Panc1 (cell line): ENCODE measurements at regions not wholly inside any gene's neighbourhood (a gene's known extent, or its start where the extent isn't known, plus 50 kb on each side); places are given as distances from the start of the nearest gene placed in this dataset.

Experiments
- ATAC-seq: fragments of 200-7000 bp; cut with Tn5 transposase; 2 replicates; pipeline ENCODE4 v1.9.1; 2020; ENCODE audit warnings: mild to moderate bottlenecking, moderate library complexity
- BruUV-seq: library from RNA; stranded (reverse); fragments of 400-500 nt; replicated peaks from 2 replicates; lab custom pipeline; 2021; lab: Mats Ljungman, UMichigan
- CTCF ChIA-PET: fragments of 300-600 bp; sonication (Branson Sonifier 250); formaldehyde crosslinking; loops from one replicate; lab custom pipeline; 2022; ENCODE audit warnings: antibody characterized with exemption; lab: Charles Lee
- POLR2A ChIA-PET: fragments of 300-600 bp; sonication (Branson Sonifier 250); formaldehyde crosslinking; loops from one replicate; lab custom pipeline; 2022; ENCODE audit warnings: antibody characterized with exemption; lab: Charles Lee
- DNase-seq: peaks from one replicate; pipeline ENCODE4 v3.0.0-alpha.2; 2010; ENCODE audit warnings: low read depth, low spot score
- H3K27ac ChIP-seq: 2 replicates; pipeline ENCODE4 v1.5.1; 2011; ENCODE audit warnings: mild to moderate bottlenecking, low read length, inconsistent platforms
- H3K27me3 ChIP-seq: fragments of 200-500 bp; sonication (Bioruptor generic); 2 replicates; pipeline ENCODE4 v1.6.0; 2014; ENCODE audit warnings: low read length, inconsistent platforms; ENCODE audit not compliant: control insufficient read depth, insufficient read depth
- H3K36me3 ChIP-seq: fragments of 200-500 bp; sonication (Bioruptor generic); 2 replicates; pipeline ENCODE4 v1.5.1; 2014; ENCODE audit warnings: inconsistent platforms, mild to moderate bottlenecking, low read length, moderate library complexity; ENCODE audit not compliant: control insufficient read depth, insufficient read depth
- H3K4me1 ChIP-seq: 2 replicates; pipeline ENCODE4 v1.5.1; 2011; ENCODE audit warnings: inconsistent platforms, mild to moderate bottlenecking, low read length, moderate library complexity; ENCODE audit not compliant: control insufficient read depth, insufficient read depth
- H3K4me3 ChIP-seq, 2 experiments: 2 replicates each; pipeline ENCODE4 v1.5.1; 2011 to 2012; ENCODE audit warnings: low read depth in 2 of 2, low read length in 2 of 2, mild to moderate bottlenecking in 2 of 2, inconsistent platforms in 1 of 2, moderate library complexity in 1 of 2
- H3K9me3 ChIP-seq: fragments of 200-500 bp; sonication (Bioruptor generic); 2 replicates; pipeline ENCODE4 v1.5.1; 2014; ENCODE audit warnings: low read depth, mild to moderate bottlenecking, inconsistent platforms, low read length, moderate library complexity; ENCODE audit not compliant: control insufficient read depth, insufficient read depth
- CTCF ChIP-seq: fragments of 450-650 bp; IDR thresholded peaks from 2 replicates; pipeline ENCODE4 v1.5.1; 2017; ENCODE audit warnings: mild to moderate bottlenecking
- POLR2AphosphoS5 ChIP-seq: IDR thresholded peaks from 2 replicates; pipeline ENCODE4 v1.6.1; 2012; ENCODE audit warnings: mild to moderate bottlenecking, low read depth, low read length, moderate library complexity
- REST ChIP-seq, 2 experiments: IDR thresholded peaks; 2 replicates each; pipeline ENCODE4 v1.6.1; 2011 to 2012; ENCODE audit warnings: low read depth in 2 of 2, control low read depth in 1 of 2, low read length in 1 of 2, mild to moderate bottlenecking in 1 of 2, moderate library complexity in 1 of 2; ENCODE audit not compliant: insufficient read depth in 1 of 2
- SIN3A ChIP-seq: IDR thresholded peaks from 2 replicates; pipeline ENCODE4 v1.6.1; 2012; ENCODE audit warnings: low read depth, mild to moderate bottlenecking, low read length, moderate library complexity, borderline replicate concordance; ENCODE audit not compliant: insufficient read depth
- TCF7L2 ChIP-seq: IDR thresholded peaks from 2 replicates; pipeline ENCODE4 v1.6.1; 2011; ENCODE audit warnings: mild to moderate bottlenecking, low read depth, low read length, inconsistent platforms
- in situ Hi-C: cut with HindIII; loops from 2 replicates; pipeline ENCODE4 v1.10.0; 2016; ENCODE audit warnings: low sequenced_read_pairs, low pct_unique_long_range_greater_than_20kb
- intact Hi-C: fragments of 100-400 bp; cut with micrococcal nuclease; formaldehyde crosslinking; loops from one replicate; pipeline ENCODE4 v1.10.0; 2022; ENCODE audit not compliant: unreplicated experiment

- ATAC-seq, result no peak
- CTCF ChIA-PET, result no interaction called here
Observed at GRCh38 chr6:11335826-11336225, 103.4 kb upstream of the NEDD9 start.

GRCh38 chr6:11333132-11333849, 100.8 kb upstream of the NEDD9 start:
- Histone ChIP-seq H3K36me3 (no peaks in the 10 kb centered on the region), H3K9me3 (no peaks in the 10 kb centered on the region), H3K27me3 (no peaks in the 10 kb centered on the region), H3K4me3 (no peak overlapping the region), H3K4me1 (no peaks in the 10 kb centered on the region), H3K27ac (no peak overlapping the region)
- BruUV-seq, result no TSS peak
- no peak for TF ChIP-seq TCF7L2
- ChIA-PET CTCF (no interaction called here), POLR2A (no interaction called here)
- in situ Hi-C loops (no loop called here), intact Hi-C loops (no loop called here)
- no peak for DNase-seq
- ATAC-seq, result no peak

More at GRCh38 chr6:11335826-11336225, 103.4 kb upstream of the NEDD9 start:
- TF ChIP-seq TCF7L2 (no peak), POLR2AphosphoS5 (no peak), SIN3A (no peak), REST (IDR thresholded peaks at IDR 0.05; ENCODE audit: insufficient read depth in 1 of 2, low read depth in 2 of 2, low read length in 1 of 2) (no peak), CTCF (no peak)
- Histone ChIP-seq H3K9me3 (no peaks in the 10 kb centered on the region), H3K4me3 (no peak overlapping the region), H3K27ac (no peak overlapping the region), H3K4me1 (no peaks in the 10 kb centered on the region), H3K36me3 (no peaks in the 10 kb centered on the region), H3K27me3 (no peaks in the 10 kb centered on the region)
- DNase-seq, result no peak
- POLR2A ChIA-PET, result interaction anchor here (0.6 kb wide), 1 partner anchor 168 kb away, joined by 4 read pairs; no protein-coding TSS in a partner anchor
- no TSS peak for BruUV-seq
- in situ Hi-C loops (no loop called here), intact Hi-C loops (no loop called here)

- H3K4me1 ChIP-seq, result no peaks in the 10 kb centered on the region
- BruUV-seq, result no TSS peak
- DNase-seq, result no peak
- H3K9me3 ChIP-seq, result no peaks in the 10 kb centered on the region
- H3K4me3 ChIP-seq, result no peak overlapping the region
- no peaks in the 10 kb centered on the region for H3K36me3 ChIP-seq
- H3K27ac ChIP-seq, result no peak overlapping the region
- no peaks in the 10 kb centered on the region for H3K27me3 ChIP-seq
- ATAC-seq, result no peak
- ChIA-PET CTCF (no interaction called here), POLR2A (no interaction called here)
- no peak for TF ChIP-seq REST (IDR thresholded peaks at IDR 0.05; ENCODE audit: insufficient read depth in 1 of 2, low read depth in 2 of 2, low read length in 1 of 2)
- no peak for TF ChIP-seq TCF7L2
- no peak for TF ChIP-seq POLR2AphosphoS5
- no peak for TF ChIP-seq SIN3A
- no peak for TF ChIP-seq CTCF
- intact Hi-C loops, result no loop called here
- in situ Hi-C loops, result no loop called here
Observed at GRCh38 chr6:11332463-11332862, 100.0 kb upstream of the NEDD9 start.
